ENCODE measurements at regions not wholly inside any gene's neighbourhood (a gene's known extent, or its start where the extent isn't known, plus 50 kb on each side); places are given as distances from the start of the nearest gene placed in this dataset.

DNA sequence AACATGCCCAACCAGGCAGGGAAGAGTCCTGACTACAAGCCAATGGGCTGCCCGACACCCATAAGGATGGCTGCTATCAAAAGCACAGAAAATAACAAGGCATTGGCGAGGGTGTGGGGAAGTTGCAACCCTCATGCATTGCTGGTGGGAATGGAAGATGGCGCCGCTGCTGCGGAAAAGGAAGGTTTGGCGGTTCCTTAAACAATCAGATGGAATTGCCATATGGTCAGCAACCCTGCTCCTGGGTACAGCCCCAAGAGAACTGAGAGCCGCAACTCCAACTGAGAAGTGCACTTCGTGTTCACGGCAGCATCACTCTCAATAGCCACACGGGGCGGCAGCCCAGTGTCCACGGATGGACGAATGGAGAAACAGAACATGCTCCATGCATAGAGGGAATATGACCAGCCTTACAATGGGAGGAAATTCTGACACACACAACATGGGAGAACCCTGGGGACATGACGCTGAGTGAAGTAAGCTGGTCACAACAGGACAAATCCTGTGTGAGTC lies 193.3 kb downstream of the RBFOX3 start:
- Histone ChIP-seq H3K4me1 (ENCODE audit: control insufficient read depth, extremely low read depth, insufficient read depth, low read length) (no peaks in the 10 kb centered on the region), H3K27me3 (ENCODE audit: control insufficient read depth, extremely low read depth, insufficient read depth, low read length) (peaks cover 35% of the 10 kb centered on the region), H3K27ac (ENCODE audit: control insufficient read depth, insufficient read depth, low read length) (no peak overlapping the region), H3K79me2 (ENCODE audit: control insufficient read depth, insufficient read depth, low read length) (no peaks in the 10 kb centered on the region), H3K9me3 (ENCODE audit: control insufficient read depth, low read depth, low read length) (no peaks in the 10 kb centered on the region), H2AFZ (ENCODE audit: control insufficient read depth, low read length) (no peak overlapping the region), H3K4me3 (ENCODE audit: control insufficient read depth in 2 of 3, extremely low read depth in 1 of 3, insufficient read depth in 2 of 3, low read depth in 1 of 3, low read length in 3 of 3) (no peak overlapping the region), H3K9me1 (ENCODE audit: control insufficient read depth, extremely low read depth, insufficient read depth, low read length) (no peaks in the 10 kb centered on the region), H4K20me1 (ENCODE audit: control insufficient read depth, extremely low read depth, insufficient read depth, low read length) (peaks cover 3% of the 10 kb centered on the region), H3K4me2 (ENCODE audit: control insufficient read depth, extremely low read depth, insufficient read depth, low read depth, low read length) (no peak overlapping the region), H3K9ac (ENCODE audit: control insufficient read depth, extremely low read depth, insufficient read depth, low read length) (no peak overlapping the region), H3K36me3 (ENCODE audit: control insufficient read depth in 2 of 2, extremely low read depth in 1 of 2, insufficient read depth in 2 of 2, low read length in 2 of 2) (no peaks in the 10 kb centered on the region)
- DNase-seq (ENCODE audit: low read depth, low spot score): no peak
- dilution Hi-C loops (cut with MboI; ENCODE audit: extremely low pct_ligation_motif_present, low sequenced_read_pairs): no loop called here
- no peak for FAIRE-seq
- TF ChIP-seq, protein P1, sequence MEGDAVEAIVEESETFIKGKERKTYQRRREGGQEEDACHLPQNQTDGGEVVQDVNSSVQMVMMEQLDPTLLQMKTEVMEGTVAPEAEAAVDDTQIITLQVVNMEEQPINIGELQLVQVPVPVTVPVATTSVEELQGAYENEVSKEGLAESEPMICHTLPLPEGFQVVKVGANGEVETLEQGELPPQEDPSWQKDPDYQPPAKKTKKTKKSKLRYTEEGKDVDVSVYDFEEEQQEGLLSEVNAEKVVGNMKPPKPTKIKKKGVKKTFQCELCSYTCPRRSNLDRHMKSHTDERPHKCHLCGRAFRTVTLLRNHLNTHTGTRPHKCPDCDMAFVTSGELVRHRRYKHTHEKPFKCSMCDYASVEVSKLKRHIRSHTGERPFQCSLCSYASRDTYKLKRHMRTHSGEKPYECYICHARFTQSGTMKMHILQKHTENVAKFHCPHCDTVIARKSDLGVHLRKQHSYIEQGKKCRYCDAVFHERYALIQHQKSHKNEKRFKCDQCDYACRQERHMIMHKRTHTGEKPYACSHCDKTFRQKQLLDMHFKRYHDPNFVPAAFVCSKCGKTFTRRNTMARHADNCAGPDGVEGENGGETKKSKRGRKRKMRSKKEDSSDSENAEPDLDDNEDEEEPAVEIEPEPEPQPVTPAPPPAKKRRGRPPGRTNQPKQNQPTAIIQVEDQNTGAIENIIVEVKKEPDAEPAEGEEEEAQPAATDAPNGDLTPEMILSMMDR (optimal IDR thresholded peaks at IDR 0.05 in 1 of 3, IDR thresholded peaks at IDR 0.05 in 1 of 3, conservative IDR thresholded peaks at IDR 0.05 in 1 of 3; ENCODE audit: extremely low read depth in 1 of 3, insufficient read depth in 2 of 3, low read length in 3 of 3): no peak
- TF ChIP-seq EZH2 (IDR thresholded peaks at IDR 0.05; ENCODE audit: low read length): no peak

DNA sequence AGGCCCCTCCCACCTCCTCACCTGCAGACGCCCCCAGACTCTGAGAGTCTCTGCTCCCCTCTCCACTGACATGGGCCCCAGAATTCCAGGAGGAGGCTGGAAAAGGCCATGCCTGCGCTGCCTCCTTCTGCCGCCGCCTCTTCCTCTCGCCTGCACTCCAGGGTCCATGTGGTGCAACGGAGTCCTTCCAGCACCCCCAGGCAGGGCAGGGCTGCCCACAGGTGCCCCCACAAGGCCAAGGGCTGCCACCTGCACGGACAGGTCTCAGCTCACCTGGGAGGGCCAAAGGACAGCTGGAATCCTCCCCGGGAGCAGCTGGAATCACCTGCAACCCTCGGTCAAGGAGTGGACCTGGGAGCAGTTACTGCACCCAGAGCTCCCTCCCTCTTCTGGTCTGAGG lies 194.9 kb downstream of the RBFOX3 start:
- Histone ChIP-seq H3K27me3 (ENCODE audit: control insufficient read depth, extremely low read depth, insufficient read depth, low read length) (peaks cover 35% of the 10 kb centered on the region), H3K9ac (ENCODE audit: control insufficient read depth, extremely low read depth, insufficient read depth, low read length) (no peak overlapping the region), H3K9me1 (ENCODE audit: control insufficient read depth, extremely low read depth, insufficient read depth, low read length) (no peaks in the 10 kb centered on the region), H3K27ac (ENCODE audit: control insufficient read depth, insufficient read depth, low read length) (no peak overlapping the region), H3K9me3 (ENCODE audit: control insufficient read depth, low read depth, low read length) (no peaks in the 10 kb centered on the region), H3K4me1 (ENCODE audit: control insufficient read depth, extremely low read depth, insufficient read depth, low read length) (no peaks in the 10 kb centered on the region), H3K4me3 (ENCODE audit: control insufficient read depth in 2 of 3, extremely low read depth in 1 of 3, insufficient read depth in 2 of 3, low read depth in 1 of 3, low read length in 3 of 3) (no peak overlapping the region), H3K36me3 (ENCODE audit: control insufficient read depth in 2 of 2, extremely low read depth in 1 of 2, insufficient read depth in 2 of 2, low read length in 2 of 2) (no peaks in the 10 kb centered on the region), H3K4me2 (ENCODE audit: control insufficient read depth, extremely low read depth, insufficient read depth, low read depth, low read length) (no peak overlapping the region), H3K79me2 (ENCODE audit: control insufficient read depth, insufficient read depth, low read length) (no peaks in the 10 kb centered on the region), H4K20me1 (ENCODE audit: control insufficient read depth, extremely low read depth, insufficient read depth, low read length) (peaks cover 3% of the 10 kb centered on the region), H2AFZ (ENCODE audit: control insufficient read depth, low read length) (no peak overlapping the region)
- FAIRE-seq (no peak), DNase-seq (ENCODE audit: low read depth, low spot score) (no peak)
- TF ChIP-seq, protein P1 (optimal IDR thresholded peaks at IDR 0.05 in 1 of 3, IDR thresholded peaks at IDR 0.05 in 1 of 3, conservative IDR thresholded peaks at IDR 0.05 in 1 of 3; ENCODE audit: extremely low read depth in 1 of 3, insufficient read depth in 2 of 3, low read length in 3 of 3): no peak
- TF ChIP-seq EZH2 (IDR thresholded peaks at IDR 0.05; ENCODE audit: low read length): no peak
- dilution Hi-C loops (cut with MboI; ENCODE audit: extremely low pct_ligation_motif_present, low sequenced_read_pairs): no loop called here

All from keratinocyte (primary cell).